A673 (cell line): ENCODE measurements at regions not wholly inside any gene's neighbourhood (a gene's known extent, or its start where the extent isn't known, plus 50 kb on each side); places are given as distances from the start of the nearest gene placed in this dataset.

Experiments used
- BruUV-seq: library from RNA; stranded (reverse); fragments of 400-500 nt; replicated peaks from 2 replicates; lab custom pipeline; 2021; lab: Mats Ljungman, UMichigan
- CTCF ChIA-PET: fragments of 300-600 bp; sonication (Branson Sonifier 250); formaldehyde crosslinking; loops from one replicate; lab custom pipeline; 2022; ENCODE audit warnings: antibody characterized with exemption; lab: Charles Lee
- POLR2A ChIA-PET: fragments of 300-600 bp; sonication (Branson Sonifier 250); formaldehyde crosslinking; loops from one replicate; lab custom pipeline; 2022; ENCODE audit warnings: antibody characterized with exemption; ENCODE audit not compliant: low non-redundant PET; lab: Charles Lee
- DNase-seq: peaks from one replicate; pipeline ENCODE4 v3.0.0-alpha.2; 2015; ENCODE audit warnings: low spot score
- H3K27ac ChIP-seq: fragments of 200-600 bp; sonication (generic); 2 replicates; pipeline ENCODE4 v1.5.1; 2016; ENCODE audit warnings: mixed run types, low read depth, mild to moderate bottlenecking, mixed read lengths, antibody characterized with exemption, low read length; ENCODE audit not compliant: poor library complexity, severe bottlenecking
- H3K27me3 ChIP-seq: fragments of 200-600 bp; sonication (generic); replicated peaks from 2 replicates; pipeline ENCODE4 v1.6.1; 2017; ENCODE audit warnings: mixed run types, low read depth, mild to moderate bottlenecking, mixed read lengths, antibody characterized with exemption, low read length; ENCODE audit not compliant: insufficient read depth, poor library complexity
- H3K36me3 ChIP-seq: fragments of 200-600 bp; sonication (generic); 2 replicates; pipeline ENCODE4 v1.6.1; 2016; ENCODE audit warnings: mixed run types, mild to moderate bottlenecking, mixed read lengths, antibody characterized with exemption, low read length; ENCODE audit not compliant: insufficient read depth, poor library complexity, severe bottlenecking
- H3K4me1 ChIP-seq: fragments of 200-600 bp; sonication (generic); 2 replicates; pipeline ENCODE4 v1.6.1; 2017; ENCODE audit warnings: mixed run types, mild to moderate bottlenecking, mixed read lengths, antibody characterized with exemption, low read length; ENCODE audit not compliant: insufficient read depth, poor library complexity, severe bottlenecking
- H3K4me3 ChIP-seq: fragments of 200-600 bp; sonication (generic); 2 replicates; pipeline ENCODE4 v1.5.1; 2016; ENCODE audit warnings: low read depth, mixed run types, mild to moderate bottlenecking, mixed read lengths, low read length; ENCODE audit not compliant: poor library complexity, severe bottlenecking
- H3K9me3 ChIP-seq: fragments of 200-600 bp; sonication (generic); 2 replicates; pipeline ENCODE4 v1.6.1; 2016; ENCODE audit warnings: mixed run types, low read depth, mild to moderate bottlenecking, mixed read lengths, antibody characterized with exemption, low read length; ENCODE audit not compliant: poor library complexity, severe bottlenecking
- EZH2 ChIP-seq: fragments of 200-600 bp; sonication (generic); IDR thresholded peaks from 2 replicates; pipeline ENCODE4 v1.6.1; 2017; ENCODE audit warnings: borderline replicate concordance, low read depth, mild to moderate bottlenecking, mixed read lengths, antibody characterized with exemption, low read length; ENCODE audit not compliant: poor library complexity, severe bottlenecking
- intact Hi-C: fragments of 100-400 bp; cut with micrococcal nuclease; formaldehyde crosslinking; loops from one replicate; pipeline ENCODE4 v1.10.0; 2022; ENCODE audit not compliant: unreplicated experiment
- TF ChIP-seq, protein P1 (sequence below): fragments of 300-800, 200-600 bp; sonication (generic); conservative IDR thresholded peaks from 2 replicates; pipeline ENCODE4 v1.5.1; 2017; ENCODE audit warnings: low read depth, mild to moderate bottlenecking, antibody characterized with exemption, low read length, moderate library complexity, mixed read lengths

DNA sequence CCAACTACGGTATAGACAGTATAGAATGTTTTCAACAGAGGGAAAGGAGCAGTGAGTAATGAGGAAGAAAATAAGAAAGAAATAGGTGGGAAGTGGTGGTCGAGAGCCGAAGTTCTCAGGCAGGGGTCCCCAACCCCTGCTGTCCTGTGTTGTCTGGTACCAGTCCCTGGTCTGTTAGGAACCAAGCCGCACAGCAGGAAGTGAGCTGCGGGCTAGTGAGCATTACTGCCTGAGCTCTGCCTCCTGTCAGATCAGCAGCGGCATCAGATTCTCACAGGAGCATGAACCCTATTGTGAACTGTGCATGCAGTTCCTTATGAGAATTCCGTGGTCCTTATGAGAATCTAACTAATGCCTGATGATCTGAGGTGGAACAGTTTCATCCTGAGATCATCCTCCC lies 107.3 kb upstream of the PTPRR start:
- H3K36me3 ChIP-seq = no peaks in the 10 kb centered on the region
- no TSS peak for BruUV-seq
- TF ChIP-seq, protein P1, sequence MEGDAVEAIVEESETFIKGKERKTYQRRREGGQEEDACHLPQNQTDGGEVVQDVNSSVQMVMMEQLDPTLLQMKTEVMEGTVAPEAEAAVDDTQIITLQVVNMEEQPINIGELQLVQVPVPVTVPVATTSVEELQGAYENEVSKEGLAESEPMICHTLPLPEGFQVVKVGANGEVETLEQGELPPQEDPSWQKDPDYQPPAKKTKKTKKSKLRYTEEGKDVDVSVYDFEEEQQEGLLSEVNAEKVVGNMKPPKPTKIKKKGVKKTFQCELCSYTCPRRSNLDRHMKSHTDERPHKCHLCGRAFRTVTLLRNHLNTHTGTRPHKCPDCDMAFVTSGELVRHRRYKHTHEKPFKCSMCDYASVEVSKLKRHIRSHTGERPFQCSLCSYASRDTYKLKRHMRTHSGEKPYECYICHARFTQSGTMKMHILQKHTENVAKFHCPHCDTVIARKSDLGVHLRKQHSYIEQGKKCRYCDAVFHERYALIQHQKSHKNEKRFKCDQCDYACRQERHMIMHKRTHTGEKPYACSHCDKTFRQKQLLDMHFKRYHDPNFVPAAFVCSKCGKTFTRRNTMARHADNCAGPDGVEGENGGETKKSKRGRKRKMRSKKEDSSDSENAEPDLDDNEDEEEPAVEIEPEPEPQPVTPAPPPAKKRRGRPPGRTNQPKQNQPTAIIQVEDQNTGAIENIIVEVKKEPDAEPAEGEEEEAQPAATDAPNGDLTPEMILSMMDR = no peak
- no peak for TF ChIP-seq EZH2
- no peak overlapping the region for H3K4me3 ChIP-seq
- H3K27ac ChIP-seq = no peak overlapping the region
- no peak for DNase-seq
- H3K27me3 ChIP-seq = no peaks in the 10 kb centered on the region
- CTCF ChIA-PET = no interaction called here
- intact Hi-C loops = no loop called here
- POLR2A ChIA-PET = no interaction called here
- no peaks in the 10 kb centered on the region for H3K9me3 ChIP-seq
- peaks cover 8% of the 10 kb centered on the region for H3K4me1 ChIP-seq

DNA sequence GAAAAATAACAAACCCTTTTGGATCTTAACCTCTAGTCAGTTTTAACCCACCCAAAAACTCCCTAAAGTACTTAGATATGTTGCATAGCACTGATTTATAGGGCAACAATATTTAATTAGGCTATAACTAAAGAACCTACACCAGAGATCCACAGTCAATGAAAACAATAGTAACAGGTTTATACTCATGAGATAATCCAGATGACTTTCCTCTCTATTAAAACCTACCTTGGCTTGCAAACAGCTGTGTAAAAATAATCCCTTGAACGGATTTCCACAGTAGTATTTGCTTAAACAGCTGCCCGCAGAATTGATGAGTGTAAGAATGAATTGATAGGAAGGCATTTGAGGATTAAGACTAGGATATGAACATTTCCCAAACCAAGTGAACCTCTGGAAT lies 104.3 kb upstream of the PTPRR start:
- no peak for DNase-seq
- Histone ChIP-seq H3K27ac (no peak overlapping the region), H3K9me3 (no peaks in the 10 kb centered on the region), H3K27me3 (no peaks in the 10 kb centered on the region), H3K4me1 (peaks cover under 1% of the 10 kb centered on the region), H3K36me3 (no peaks in the 10 kb centered on the region), H3K4me3 (no peak overlapping the region)
- ChIA-PET POLR2A (no interaction called here), CTCF (no interaction called here)
- intact Hi-C loops = no loop called here
- BruUV-seq = no TSS peak
- TF ChIP-seq, protein P1 = no peak

DNA sequence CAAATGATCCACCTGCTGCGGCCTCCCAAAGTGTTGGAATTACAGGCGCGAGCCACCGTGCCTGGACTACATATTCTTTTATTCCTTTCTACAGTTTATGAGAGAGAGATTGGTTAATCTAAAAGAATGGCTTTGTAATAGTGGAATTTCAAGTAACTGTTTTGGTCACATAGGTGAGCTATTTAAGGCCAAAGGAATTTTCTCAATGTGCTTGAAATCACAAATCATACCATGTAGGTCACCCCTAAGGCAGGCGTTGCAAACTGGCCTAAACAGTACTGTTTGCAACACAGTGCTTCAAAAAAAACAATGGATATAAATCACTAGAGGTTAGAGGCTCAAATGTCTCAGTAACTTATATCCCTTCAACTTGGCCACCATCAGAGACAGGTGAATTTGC lies 103.7 kb upstream of the PTPRR start:
- no peak overlapping the region for H3K27ac ChIP-seq
- H3K36me3 ChIP-seq = no peaks in the 10 kb centered on the region
- POLR2A ChIA-PET = no interaction called here
- no peak for DNase-seq
- H3K27me3 ChIP-seq = no peaks in the 10 kb centered on the region
- no peaks in the 10 kb centered on the region for H3K4me1 ChIP-seq
- BruUV-seq = no TSS peak
- H3K4me3 ChIP-seq = no peak overlapping the region
- CTCF ChIA-PET = no interaction called here
- H3K9me3 ChIP-seq = no peaks in the 10 kb centered on the region
- TF ChIP-seq, protein P1 = no peak
- TF ChIP-seq EZH2 = no peak
- intact Hi-C loops = no loop called here
